ENCODE measurements at regions not wholly inside any gene's neighbourhood (a gene's known extent, or its start where the extent isn't known, plus 50 kb on each side); places are given as distances from the start of the nearest gene placed in this dataset.

DNA sequence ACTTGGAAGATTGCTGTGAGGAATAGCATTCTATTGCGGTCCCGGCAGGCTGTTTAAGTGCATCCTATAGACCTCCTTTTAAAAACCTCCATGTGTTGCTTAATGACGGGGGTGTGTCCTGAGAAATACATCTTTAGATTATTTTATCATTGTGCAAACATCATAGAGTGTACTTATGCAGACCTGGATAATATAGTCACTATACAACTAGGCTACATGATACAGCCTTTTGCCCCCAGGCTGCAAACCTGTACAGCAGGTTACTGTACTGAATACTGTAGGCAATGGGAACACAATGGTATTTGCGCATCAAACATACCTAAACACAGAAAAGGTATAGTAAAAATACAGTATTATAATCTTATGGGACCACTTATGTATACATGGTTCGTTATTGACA, 175.6 kb downstream of the RNF144B start:
- TF ChIP-seq, protein P1, sequence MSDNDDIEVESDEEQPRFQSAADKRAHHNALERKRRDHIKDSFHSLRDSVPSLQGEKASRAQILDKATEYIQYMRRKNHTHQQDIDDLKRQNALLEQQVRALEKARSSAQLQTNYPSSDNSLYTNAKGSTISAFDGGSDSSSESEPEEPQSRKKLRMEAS (IDR thresholded peaks at IDR 0.05; ENCODE audit: insufficient read depth, insufficient read length), result no peak
- no peak for TF ChIP-seq EZH2 (IDR thresholded peaks at IDR 0.05; ENCODE audit: borderline replicate concordance, low read depth, low read length, severe bottlenecking)

Measured in endothelial cell of umbilical vein (primary cell).